ENCODE measurements at regions not wholly inside any gene's neighbourhood (a gene's known extent, or its start where the extent isn't known, plus 50 kb on each side); places are given as distances from the start of the nearest gene placed in this dataset.

GRCh38 chr1:242692988-242693387, 168.5 kb upstream of the PLD5 start:
- TF ChIP-seq CTCF (IDR thresholded peaks at IDR 0.05; ENCODE audit: insufficient read depth in 1 of 2, low read depth in 1 of 2, low read length in 1 of 2, severe bottlenecking in 1 of 2, unreplicated experiment in 1 of 2), result no peak

GRCh38 chr1:242691610-242691945, 167.1 kb upstream of the PLD5 start:
- Mint-ChIP-seq H3K36me3 (ENCODE audit: insufficient read depth, unreplicated experiment) (no peaks in the 10 kb centered on the region), H3K4me3 (ENCODE audit: unreplicated experiment) (no peak overlapping the region), H3K9me3 (ENCODE audit: unreplicated experiment) (no peaks in the 10 kb centered on the region), H3K27me3 (ENCODE audit: insufficient read depth, unreplicated experiment) (no peaks in the 10 kb centered on the region), H3K4me1 (ENCODE audit: low read depth, unreplicated experiment) (no peaks in the 10 kb centered on the region), H3K27ac (ENCODE audit: unreplicated experiment) (no peak overlapping the region)
- ChIA-PET POLR2A (no interaction called here), CTCF (no interaction called here)
- TF ChIP-seq CTCF (IDR thresholded peaks at IDR 0.05; ENCODE audit: insufficient read depth in 1 of 2, low read depth in 1 of 2, low read length in 1 of 2, severe bottlenecking in 1 of 2, unreplicated experiment in 1 of 2), result no peak
- no TSS peak for BruUV-seq (replicated peaks)
- H3K9me3 ChIP-seq, result no peaks in the 10 kb centered on the region
- no peak for DNase-seq
- H3K4me3 ChIP-seq (ENCODE audit: low read depth, low read length), result no peak overlapping the region
- no peaks in the 10 kb centered on the region for H3K27me3 ChIP-seq (replicated peaks; ENCODE audit: control insufficient read depth, insufficient read depth, low read length)
- no peaks in the 10 kb centered on the region for H3K36me3 ChIP-seq (ENCODE audit: control insufficient read depth, insufficient read depth, low read length)
- H3K4me1 ChIP-seq, result no peaks in the 10 kb centered on the region
- intact Hi-C loops (cut with micrococcal nuclease; ENCODE audit: unreplicated experiment), result no loop called here

More at GRCh38 chr1:242692988-242693387, 168.5 kb upstream of the PLD5 start:
- DNase-seq, result no peak
- intact Hi-C loops (cut with micrococcal nuclease; ENCODE audit: unreplicated experiment), result no loop called here
- H3K4me1 Mint-ChIP-seq (ENCODE audit: low read depth, unreplicated experiment), result no peaks in the 10 kb centered on the region
- Histone ChIP-seq H3K27me3 (replicated peaks; ENCODE audit: control insufficient read depth, insufficient read depth, low read length) (no peaks in the 10 kb centered on the region), H3K4me1 (no peaks in the 10 kb centered on the region), H3K36me3 (ENCODE audit: control insufficient read depth, insufficient read depth, low read length) (no peaks in the 10 kb centered on the region), H3K9me3 (no peaks in the 10 kb centered on the region), H3K4me3 (ENCODE audit: low read depth, low read length) (no peak overlapping the region)
- no peak overlapping the region for H3K4me3 Mint-ChIP-seq (ENCODE audit: unreplicated experiment)
- H3K36me3 Mint-ChIP-seq (ENCODE audit: insufficient read depth, unreplicated experiment), result no peaks in the 10 kb centered on the region
- no peaks in the 10 kb centered on the region for H3K27me3 Mint-ChIP-seq (ENCODE audit: insufficient read depth, unreplicated experiment)
- ChIA-PET POLR2A (no interaction called here), CTCF (no interaction called here)
- H3K9me3 Mint-ChIP-seq (ENCODE audit: unreplicated experiment), result no peaks in the 10 kb centered on the region
- no TSS peak for BruUV-seq (replicated peaks)
- H3K27ac Mint-ChIP-seq (ENCODE audit: unreplicated experiment), result no peak overlapping the region

- ChIA-PET CTCF (no interaction called here), POLR2A (no interaction called here)
- Mint-ChIP-seq H3K27ac (ENCODE audit: unreplicated experiment) (no peak overlapping the region), H3K27me3 (ENCODE audit: insufficient read depth, unreplicated experiment) (no peaks in the 10 kb centered on the region), H3K36me3 (ENCODE audit: insufficient read depth, unreplicated experiment) (no peaks in the 10 kb centered on the region), H3K9me3 (ENCODE audit: unreplicated experiment) (no peaks in the 10 kb centered on the region), H3K4me3 (ENCODE audit: unreplicated experiment) (no peak overlapping the region), H3K4me1 (ENCODE audit: low read depth, unreplicated experiment) (no peaks in the 10 kb centered on the region)
- intact Hi-C loops (cut with micrococcal nuclease; ENCODE audit: unreplicated experiment), result no loop called here
- no peaks in the 10 kb centered on the region for H3K4me1 ChIP-seq
- H3K27me3 ChIP-seq (replicated peaks; ENCODE audit: control insufficient read depth, insufficient read depth, low read length), result no peaks in the 10 kb centered on the region
- DNase-seq, result no peak
- H3K36me3 ChIP-seq (ENCODE audit: control insufficient read depth, insufficient read depth, low read length), result no peaks in the 10 kb centered on the region
- no peak overlapping the region for H3K4me3 ChIP-seq (ENCODE audit: low read depth, low read length)
- no TSS peak for BruUV-seq (replicated peaks)
- no peaks in the 10 kb centered on the region for H3K9me3 ChIP-seq
- no peak for TF ChIP-seq CTCF (IDR thresholded peaks at IDR 0.05; ENCODE audit: insufficient read depth in 1 of 2, low read depth in 1 of 2, low read length in 1 of 2, severe bottlenecking in 1 of 2, unreplicated experiment in 1 of 2)
Observed at GRCh38 chr1:242690849-242691609, 166.5 kb upstream of the PLD5 start.

Measured in Caco-2 (cell line).